HG02642 (cell line): ENCODE measurements at regions not wholly inside any gene's neighbourhood (a gene's known extent, or its start where the extent isn't known, plus 50 kb on each side); places are given as distances from the start of the nearest gene placed in this dataset.

Source experiments
- ATAC-seq: cut with Tn5 transposase; IDR thresholded peaks from one replicate; pipeline ENCODE4 v1.9.1; 2021; ENCODE audit warnings: mild to moderate bottlenecking; ENCODE audit not compliant: unreplicated experiment, poor library complexity

DNA sequence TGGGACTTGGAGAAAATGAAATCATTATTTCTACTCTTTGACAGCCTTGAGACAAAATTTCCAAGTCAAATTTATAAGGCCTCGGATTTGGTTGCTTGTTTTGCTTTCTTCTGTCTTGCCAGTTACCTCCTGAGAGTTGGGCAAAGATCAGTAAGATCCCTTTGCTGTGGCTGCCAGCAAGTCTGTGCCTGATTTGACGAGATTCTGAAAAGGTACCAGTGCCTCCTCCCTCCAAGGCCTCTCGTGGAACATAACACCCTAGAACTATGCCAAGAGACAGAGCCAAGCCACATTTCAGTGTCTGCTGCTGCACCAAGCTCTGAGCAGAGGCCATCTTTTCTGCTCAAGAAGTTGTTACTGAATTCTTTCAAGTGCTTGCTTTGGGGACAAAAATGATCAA is 61.0 kb downstream of the GTPBP8 start:
- ATAC-seq = no peak

DNA sequence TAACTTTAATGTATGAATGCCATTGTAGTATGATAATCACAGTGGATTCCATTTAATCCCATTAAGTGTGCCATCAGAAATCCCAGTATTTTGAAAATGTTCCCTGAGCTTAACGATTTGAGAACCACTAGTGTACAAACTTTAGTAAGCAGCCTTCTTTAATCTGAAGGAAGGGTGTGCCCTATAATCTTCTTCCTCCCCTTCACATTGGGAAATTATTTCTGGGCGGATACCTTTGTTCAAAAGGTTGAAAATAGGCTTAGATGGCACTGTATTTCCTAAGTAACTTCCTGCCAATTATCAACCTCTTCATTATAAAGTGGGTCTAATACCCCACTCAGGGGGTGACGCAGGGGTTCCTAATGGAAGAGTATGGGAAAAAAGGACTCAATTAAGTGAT is 62.4 kb downstream of the GTPBP8 start:
- no peak for ATAC-seq

DNA sequence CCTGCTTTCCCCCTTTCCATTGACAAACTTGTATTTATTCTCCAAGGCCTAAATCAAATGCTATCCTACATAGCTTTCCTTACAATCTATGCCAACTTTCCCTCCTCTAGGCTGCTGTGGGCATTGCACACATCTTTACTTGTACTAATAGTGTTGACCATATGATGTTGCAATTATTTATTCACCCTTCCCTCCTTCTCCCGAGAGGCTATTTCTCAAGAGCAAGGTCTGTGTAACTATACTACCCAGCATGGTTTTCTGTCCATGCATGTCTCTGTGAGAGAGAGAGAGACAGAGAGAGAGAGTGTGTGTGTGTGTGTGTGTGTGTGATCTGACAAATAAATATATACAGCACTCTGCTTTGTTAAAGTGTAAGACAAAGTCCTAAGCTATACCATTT is 63.8 kb downstream of the GTPBP8 start:
- no peak for ATAC-seq

DNA sequence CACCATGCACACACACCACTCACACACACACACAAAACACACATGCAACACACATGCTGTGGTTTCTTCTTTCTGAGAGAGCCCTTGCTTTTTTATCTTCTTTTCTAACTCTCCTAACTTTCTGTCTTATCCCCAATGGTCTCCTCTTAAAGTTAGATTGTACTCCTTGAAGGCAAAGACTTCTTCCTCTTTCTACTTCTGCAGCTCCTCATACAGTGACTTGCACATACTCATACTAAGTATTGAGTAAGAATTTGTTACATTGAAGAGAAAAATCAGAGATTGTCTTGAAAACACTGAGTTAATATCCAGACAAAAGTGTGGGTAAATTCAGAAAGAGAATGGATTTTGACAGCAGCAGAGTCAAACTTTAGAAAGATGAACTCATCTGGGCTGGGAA is 64.4 kb downstream of the GTPBP8 start:
- no peak for ATAC-seq

DNA sequence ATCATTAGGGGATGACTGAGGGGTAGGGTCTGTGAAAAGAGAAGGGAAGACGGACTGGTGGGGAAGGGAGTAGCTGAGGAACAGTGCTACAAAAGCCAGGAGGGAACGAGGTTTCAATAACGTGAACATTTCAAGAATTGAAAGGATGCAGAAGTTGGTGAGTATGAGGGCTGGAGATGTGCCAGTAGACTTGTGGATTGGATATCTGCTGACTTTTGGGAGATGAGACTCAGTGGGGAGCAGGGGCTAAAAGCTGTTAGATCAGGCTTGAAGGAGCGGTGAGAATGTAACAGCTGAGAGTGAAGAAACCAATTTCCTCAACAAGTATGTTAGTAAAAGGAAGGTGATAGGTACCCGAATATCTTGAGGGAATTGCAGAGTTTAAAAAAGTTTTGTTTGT is 65.2 kb downstream of the GTPBP8 start:
- no peak for ATAC-seq

DNA sequence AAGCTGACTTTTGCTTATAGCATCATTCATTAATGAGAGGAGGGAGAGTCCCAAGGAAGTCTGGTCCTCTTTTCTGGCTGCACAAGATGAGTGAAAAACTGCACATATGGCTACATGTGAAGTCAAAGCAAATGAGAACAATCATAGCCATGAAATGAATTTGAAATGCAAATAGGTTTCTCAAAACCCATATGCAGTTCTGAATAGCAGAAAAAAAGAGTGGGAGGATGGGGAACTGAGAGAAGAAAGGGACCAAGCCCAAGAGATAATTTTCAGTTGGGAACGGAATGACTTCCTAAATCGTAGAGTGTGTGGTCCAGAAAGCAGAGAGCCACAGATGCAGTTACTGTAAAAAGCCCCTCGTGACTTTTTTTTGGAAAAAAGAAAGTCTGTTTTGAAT is 66.3 kb downstream of the GTPBP8 start:
- ATAC-seq = peak; percentile 89

DNA sequence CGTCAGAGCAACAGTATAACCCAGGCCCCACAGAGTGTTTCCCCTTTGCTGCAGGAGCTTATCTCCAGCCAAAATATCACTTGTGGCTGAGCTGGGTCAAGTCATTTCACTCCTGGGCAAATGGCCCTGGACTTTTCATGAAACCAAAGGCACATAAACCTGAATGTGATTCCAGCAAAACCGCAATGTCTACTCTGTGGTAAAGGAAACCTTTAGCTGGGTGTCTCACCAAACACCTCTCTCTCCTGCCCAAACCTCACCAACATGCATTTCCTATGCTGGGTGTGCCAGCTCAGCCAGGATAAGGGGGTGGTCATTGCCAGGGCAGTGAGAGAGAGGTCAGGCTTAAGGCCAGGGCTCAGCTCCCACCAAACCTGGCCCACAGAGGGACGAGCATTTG is 67.4 kb downstream of the GTPBP8 start:
- no peak for ATAC-seq

DNA sequence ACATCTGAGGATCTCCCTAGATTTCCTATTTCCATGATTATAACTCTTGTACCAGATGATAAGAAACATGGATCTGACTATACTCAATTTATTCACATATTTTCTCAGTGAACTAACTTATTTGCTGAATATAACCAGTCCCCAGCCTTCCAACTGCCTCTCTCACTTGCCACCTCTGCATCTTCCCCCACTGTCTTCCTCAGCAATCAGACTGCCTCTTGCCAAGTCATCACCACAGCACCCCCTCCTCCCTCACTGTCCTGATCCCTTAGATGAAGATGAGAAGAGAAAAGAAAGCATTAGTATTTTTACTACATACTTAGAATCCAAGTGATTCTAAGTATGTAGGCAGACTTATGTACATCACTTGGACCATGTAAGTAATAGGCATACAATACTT is 71.9 kb downstream of the GTPBP8 start:
- ATAC-seq = no peak

DNA sequence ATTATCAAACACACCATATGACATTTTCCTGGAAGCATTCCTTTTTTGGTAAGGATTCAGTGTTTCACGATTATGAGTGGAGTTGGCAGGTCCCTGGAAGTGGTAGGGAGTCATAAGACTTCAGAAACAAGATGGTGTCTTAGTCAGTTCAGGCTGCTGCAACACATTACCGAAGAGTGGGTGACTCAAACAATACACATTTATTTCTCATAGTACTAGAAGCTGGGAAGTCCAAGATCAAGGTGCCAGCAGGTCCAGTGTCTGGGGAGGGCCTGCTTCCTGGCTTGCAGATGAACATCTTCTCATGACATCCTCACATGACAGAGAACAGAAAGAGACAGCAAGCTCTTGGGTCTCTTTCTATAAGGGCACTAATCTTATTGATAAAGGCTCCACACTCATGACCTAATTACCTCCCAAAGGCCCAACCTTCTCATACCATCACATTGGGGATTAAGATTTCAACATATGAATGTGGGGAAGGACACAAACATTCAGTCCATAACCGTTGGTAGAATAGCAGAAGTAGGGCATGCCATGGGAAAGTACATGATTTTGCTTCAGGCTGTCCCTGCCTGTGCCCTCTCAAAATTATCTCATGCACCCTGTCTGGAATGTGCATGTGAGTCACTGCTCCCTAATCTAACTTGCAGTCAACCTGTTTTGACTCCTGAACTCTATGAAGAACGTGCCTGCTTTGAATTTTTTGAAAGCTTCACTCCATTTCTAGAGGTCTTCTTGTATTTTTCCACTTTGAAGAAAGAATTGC is 72.5 kb downstream of the GTPBP8 start:
- ATAC-seq = no peak

DNA sequence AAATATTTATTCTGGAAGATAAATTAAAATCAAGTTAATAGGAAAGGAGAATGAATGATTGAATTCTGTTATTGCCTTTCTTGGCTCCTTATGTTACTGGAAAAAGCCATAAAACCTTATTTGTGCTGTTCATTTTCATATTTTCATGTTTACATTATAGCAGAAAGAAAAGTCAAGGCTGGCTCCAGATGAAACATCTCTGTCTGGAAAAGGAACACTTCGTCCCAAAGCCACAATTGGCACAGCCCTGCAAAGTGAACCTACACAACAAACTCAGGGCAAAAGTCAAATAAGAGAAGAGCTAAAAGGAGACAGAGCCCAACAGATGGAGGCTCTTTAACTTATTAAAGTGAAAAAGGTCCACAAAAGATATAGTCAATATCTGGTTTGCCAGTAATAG is 73.4 kb downstream of the GTPBP8 start:
- no peak for ATAC-seq

DNA sequence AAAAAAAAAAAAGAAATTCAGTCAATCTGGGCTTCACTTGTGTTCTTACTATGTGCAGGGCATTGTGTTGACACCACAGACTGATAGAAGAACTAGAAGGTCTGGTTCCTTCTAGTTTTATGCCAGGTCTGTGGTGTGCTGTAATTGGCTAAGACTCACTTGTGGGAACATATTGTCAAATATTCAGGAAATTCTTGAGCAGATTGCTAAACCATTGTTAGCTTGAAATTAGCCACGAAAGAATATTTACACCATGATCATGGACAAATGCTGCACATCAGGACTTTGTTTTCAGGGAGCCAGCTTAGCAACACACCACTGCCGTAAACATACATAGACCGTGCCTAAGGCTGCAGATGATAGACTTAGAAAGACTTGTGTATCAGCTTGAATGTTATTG is 74.6 kb downstream of the GTPBP8 start:
- ATAC-seq = no peak

DNA sequence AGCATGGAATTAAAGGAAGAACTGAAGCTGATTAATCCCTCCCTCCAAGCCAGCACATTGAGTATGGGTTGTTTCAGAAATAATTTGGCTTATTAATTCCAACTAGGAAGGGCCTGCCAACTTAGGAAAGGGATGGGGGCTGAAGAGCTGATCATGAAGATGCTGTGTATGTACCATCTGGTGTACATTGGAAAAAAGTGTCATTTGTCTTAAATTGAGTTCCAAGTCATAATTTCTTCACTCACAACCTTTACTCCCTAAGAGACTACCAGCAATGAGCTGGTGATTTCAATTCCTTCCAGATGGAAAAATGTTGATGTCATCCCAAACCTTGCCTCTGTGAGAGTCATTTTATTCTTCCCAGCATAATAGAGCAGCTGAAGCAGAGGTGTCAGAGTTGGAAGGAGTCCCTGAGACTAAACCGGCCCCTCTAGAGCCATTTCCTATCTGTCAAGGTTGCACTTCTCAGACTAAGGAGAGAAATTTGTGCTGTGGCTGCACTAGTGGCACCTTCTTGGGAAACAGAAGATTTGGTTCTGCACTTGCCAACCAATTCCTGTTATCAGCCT is 79.4 kb downstream of the GTPBP8 start:
- peak; percentile 9 for ATAC-seq

DNA sequence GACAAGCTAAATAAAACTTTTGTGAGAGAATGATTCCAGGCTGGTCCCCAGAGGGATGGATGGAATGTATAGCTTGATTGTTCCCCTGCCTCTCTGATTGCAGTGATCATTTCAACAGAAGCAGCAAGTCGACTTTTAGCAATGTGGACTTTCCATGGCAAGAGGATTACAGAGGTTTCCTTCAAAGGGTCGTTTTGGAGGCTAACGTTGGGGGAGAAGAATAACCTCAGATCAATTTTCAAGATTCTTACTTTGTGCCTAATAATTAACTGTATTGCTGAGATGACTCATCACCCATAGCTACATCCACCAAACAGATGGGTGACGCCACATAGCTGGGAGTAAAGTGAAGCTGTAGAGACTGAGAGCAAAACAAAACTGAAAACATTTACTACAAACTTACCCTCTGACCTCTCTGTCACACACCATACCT is 79.9 kb downstream of the GTPBP8 start:
- ATAC-seq = peak; percentile 98

DNA sequence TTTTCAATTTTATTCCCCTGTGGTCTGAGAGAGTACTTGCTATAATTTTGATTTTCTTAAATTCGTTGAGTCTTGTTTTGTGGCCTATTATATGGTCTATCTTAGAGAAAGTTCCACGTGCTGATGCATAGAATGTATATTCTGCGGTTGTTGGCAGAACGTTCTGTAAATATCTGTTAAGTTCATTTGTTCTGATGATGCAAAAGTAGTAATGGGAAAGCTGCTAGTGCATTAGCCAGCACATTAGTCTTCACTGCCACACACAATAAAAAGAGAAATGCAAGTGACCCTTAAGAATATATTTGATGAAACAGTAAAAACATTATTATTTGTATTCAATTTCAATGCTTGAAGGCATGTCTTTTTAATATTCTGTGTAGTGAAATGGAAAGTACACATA is 84.8 kb downstream of the GTPBP8 start:
- no peak for ATAC-seq

DNA sequence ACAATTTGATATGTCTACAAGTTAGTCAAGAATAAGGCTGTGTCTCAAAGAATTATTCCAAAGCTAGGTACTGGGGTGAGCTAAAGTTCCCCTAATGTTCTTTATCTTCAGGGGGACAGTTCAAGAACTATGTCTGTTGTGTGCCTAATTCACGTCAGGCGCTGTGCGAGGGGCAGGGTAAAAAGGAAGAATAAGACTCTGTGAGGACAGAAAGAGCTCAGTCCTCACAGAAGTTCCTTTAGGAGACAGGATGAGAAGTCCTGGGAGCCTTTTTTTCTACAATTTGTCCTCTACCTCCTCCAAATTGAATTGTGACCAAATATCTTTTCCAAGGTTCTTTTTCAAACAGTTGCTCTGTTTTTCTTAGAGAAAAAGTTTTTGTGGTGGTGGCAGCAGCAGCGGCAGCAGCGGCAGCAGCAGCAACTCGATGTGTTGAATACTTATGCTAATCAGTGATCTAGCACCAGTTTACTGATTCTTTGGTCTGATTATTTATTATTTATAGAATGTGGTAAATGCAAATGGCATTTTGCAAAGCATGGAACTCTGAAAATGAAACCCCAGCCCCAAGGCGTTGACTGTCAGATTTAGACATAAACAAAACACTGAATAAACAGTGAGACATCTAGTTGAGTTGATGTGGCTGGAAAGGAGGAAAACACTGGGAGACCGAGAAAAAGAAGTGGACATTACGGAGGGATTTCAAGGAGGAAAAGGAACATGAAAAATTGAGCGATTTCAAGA is 88.6 kb downstream of the GTPBP8 start:
- ATAC-seq = peak; percentile 92

DNA sequence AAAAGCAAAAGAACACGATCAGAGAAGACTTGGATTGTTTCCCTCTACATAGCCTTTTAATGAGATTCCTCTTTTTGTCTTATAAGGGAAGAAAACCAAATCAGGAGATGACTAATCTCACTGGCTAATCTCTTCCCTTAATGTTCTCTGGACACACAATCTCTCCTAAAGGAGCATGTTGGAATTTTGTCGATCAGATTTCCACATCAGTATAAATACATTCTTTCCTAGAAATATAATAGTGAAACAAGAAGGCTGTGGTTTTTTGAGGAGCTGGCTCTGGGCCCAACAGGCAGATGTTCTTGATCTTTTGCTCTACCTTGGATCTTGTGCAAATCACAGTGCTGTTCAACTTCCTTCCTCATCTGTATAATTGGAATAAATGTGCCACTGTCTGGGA is 94.0 kb downstream of the GTPBP8 start:
- ATAC-seq = no peak

DNA sequence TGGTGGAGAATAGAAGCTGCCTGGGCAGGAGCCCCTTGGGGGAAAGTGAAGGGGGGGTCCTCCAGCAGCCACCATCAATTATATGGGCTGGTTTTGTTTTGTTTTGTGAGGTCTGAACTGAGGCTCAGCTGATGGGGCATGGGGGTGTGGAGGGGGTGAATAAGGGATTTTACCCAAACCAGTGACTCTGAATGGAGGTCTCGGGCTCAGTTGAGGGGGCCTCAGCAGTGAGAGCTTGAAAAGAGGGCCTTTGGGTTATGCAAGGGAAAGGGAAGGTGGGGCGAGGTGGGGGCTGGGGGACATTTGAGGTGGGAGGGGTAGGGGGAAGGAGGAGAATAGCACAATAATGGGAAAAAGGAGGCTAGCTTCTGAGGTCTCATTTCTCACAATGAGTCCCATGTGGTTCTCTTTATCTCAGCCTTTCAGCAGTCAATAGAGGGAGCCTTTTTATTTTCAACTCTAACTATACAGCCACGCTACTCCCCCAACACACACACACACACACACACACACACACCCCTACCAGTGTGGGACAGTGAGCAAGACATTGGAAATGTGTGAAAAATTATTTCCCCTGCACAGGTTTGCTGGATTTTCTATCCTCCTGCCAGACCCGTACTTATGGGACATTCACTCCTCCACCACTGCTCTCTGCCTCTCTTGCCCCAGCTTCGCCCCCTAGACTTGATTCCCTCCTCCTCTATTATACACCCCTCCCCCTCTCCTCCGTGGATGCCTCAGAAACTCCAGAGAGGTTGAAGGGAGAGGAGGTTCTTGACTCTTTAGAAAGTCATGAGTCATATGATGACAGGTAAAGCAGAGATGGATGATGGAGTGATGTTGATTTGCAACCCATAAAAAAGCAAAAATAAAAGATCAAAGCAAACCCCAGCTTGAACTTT is 96.0 kb downstream of the GTPBP8 start:
- ATAC-seq = no peak

DNA sequence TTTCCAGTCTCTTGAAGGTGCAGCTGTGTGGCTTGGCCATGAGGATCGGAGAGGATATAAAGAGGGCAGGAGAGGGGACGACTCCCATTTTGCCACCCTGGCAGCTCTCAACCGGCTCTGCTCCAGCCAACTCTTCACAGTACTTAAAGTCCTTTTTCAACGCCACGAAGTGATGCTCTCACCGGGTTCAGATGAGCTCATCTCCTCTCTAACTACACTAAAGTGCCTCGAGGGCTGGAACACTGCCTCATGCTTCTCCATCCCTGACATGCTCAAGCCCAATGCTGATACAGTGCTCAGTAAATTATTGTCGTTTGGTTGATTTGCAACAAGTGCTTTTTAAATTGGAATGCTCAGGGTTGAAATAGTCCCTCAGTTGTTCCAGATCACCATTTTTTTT is 97.8 kb downstream of the GTPBP8 start:
- no peak for ATAC-seq

DNA sequence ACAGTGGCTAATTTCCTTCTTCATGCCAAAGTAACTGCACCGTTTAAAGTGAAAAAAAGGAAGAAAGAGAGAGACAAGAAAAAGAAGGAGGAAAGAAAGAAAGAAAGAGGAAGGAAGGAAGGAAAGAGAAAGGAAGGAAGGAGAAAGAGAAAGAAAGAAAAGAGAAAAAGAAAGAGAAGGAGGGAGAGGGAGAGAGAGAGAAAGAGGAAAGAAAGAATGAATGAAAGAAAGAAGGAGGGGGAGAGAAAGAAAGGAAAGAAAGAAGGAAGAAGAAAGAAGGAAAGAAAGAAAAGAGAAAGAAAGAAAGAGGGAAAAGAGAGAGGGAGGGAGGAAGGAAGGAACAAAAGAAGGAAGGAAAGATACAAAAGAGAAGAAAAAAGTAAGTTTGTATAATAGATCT is 100.6 kb downstream of the GTPBP8 start:
- ATAC-seq = no peak

DNA sequence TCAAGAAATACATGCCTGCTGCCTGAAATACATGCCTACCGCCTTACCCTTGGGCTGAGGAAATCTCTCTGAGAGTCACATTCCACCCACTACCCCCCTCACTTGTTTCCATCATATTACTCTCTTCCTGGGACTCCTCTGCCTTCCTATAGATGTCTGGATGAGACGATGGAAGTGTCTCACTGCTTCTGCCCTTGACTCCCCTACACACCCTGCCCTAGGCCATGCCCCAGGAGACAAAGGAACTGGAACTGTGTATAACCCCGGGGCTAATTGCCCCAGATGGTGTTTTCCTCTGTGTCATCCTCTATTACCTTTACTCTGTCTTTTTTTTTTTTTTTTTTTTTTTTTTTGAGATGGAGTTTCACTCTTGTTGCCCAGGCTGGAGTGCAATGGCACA is 102.0 kb downstream of the GTPBP8 start:
- ATAC-seq = no peak
